ENCODE measurements at regions not wholly inside any gene's neighbourhood (a gene's known extent, or its start where the extent isn't known, plus 50 kb on each side); places are given as distances from the start of the nearest gene placed in this dataset.
"Not testable (repeated sequence)": the region's sequence is repeated elsewhere in the genome, so short reads cannot be mapped to it uniquely, and the experiment has no call there.

GRCh38 chr6:26720663-26721218 lies 61.2 kb upstream of the ZNF322 start:
- intact Hi-C loops (cut with micrococcal nuclease; ENCODE audit: unreplicated experiment); ATAC-seq; H3K79me2 ChIP-seq (ENCODE audit: insufficient read depth, low read length); H3K4me3 ChIP-seq (replicated peaks in 1 of 3; ENCODE audit: insufficient read depth in 1 of 3, low read depth in 2 of 3, low read length in 3 of 3); FAIRE-seq; H3K9ac ChIP-seq (ENCODE audit: insufficient read depth, low read depth, low read length); H3K27me3 ChIP-seq (ENCODE audit: control insufficient read depth in 1 of 2, insufficient read depth in 2 of 2, low read length in 2 of 2); H3K4me1 ChIP-seq (ENCODE audit: insufficient read depth, low read length); H3K4me2 ChIP-seq (ENCODE audit: low read depth, low read length); H3K36me3 ChIP-seq (replicated peaks in 1 of 2; ENCODE audit: control insufficient read depth in 1 of 2, insufficient read depth in 2 of 2, low read length in 2 of 2); H4K20me1 ChIP-seq (ENCODE audit: insufficient read depth, low read length); H3K27ac ChIP-seq (ENCODE audit: extremely low read length, insufficient read depth, low read length); H3K9me3 ChIP-seq (ENCODE audit: low read length); H2AFZ ChIP-seq (ENCODE audit: low read length); CTCF ChIA-PET (ENCODE audit: low intra/inter-chr PET ratio, low total read pairs); POLR2A ChIA-PET; DNase-seq (ENCODE audit: low spot score); in situ Hi-C loops (cut with HindIII; ENCODE audit: extremely low pct_ligation_motif_present, low pct_unique_long_range_greater_than_20kb); BruUV-seq (replicated peaks): not testable (repeated sequence)
- no CpG with 5 or more reads among the region's 25 CpGs for WGBS (ENCODE audit: low lambda C conversion rate)

GRCh38 chr6:26730019-26730766 lies 70.6 kb upstream of the ZNF322 start:
- H2AFZ ChIP-seq (ENCODE audit: low read length); H3K9ac ChIP-seq (ENCODE audit: insufficient read depth, low read depth, low read length); H3K27me3 ChIP-seq (ENCODE audit: control insufficient read depth in 1 of 2, insufficient read depth in 2 of 2, low read length in 2 of 2); ATAC-seq; H3K9me3 ChIP-seq (ENCODE audit: low read length); DNase-seq (ENCODE audit: low spot score); H3K4me1 ChIP-seq (ENCODE audit: insufficient read depth, low read length); H3K4me2 ChIP-seq (ENCODE audit: low read depth, low read length); intact Hi-C loops (cut with micrococcal nuclease; ENCODE audit: unreplicated experiment); CTCF ChIA-PET (ENCODE audit: low intra/inter-chr PET ratio, low total read pairs); H3K4me3 ChIP-seq (replicated peaks in 1 of 3; ENCODE audit: insufficient read depth in 1 of 3, low read depth in 2 of 3, low read length in 3 of 3); H4K20me1 ChIP-seq (ENCODE audit: insufficient read depth, low read length); FAIRE-seq; BruUV-seq (replicated peaks); POLR2A ChIA-PET; H3K79me2 ChIP-seq (ENCODE audit: insufficient read depth, low read length); H3K27ac ChIP-seq (ENCODE audit: extremely low read length, insufficient read depth, low read length); in situ Hi-C loops (cut with HindIII; ENCODE audit: extremely low pct_ligation_motif_present, low pct_unique_long_range_greater_than_20kb); H3K36me3 ChIP-seq (replicated peaks in 1 of 2; ENCODE audit: control insufficient read depth in 1 of 2, insufficient read depth in 2 of 2, low read length in 2 of 2): not testable (repeated sequence)
- WGBS (ENCODE audit: low lambda C conversion rate), result no CpG with 5 or more reads among the region's 31 CpGs

GRCh38 chr6:26734776-26735472 lies 75.4 kb upstream of the ZNF322 start:
- DNase-seq (ENCODE audit: low spot score); CTCF ChIA-PET (ENCODE audit: low intra/inter-chr PET ratio, low total read pairs); H4K20me1 ChIP-seq (ENCODE audit: insufficient read depth, low read length); FAIRE-seq; H3K4me2 ChIP-seq (ENCODE audit: low read depth, low read length); H3K9me3 ChIP-seq (ENCODE audit: low read length); H3K27ac ChIP-seq (ENCODE audit: extremely low read length, insufficient read depth, low read length); H3K4me3 ChIP-seq (replicated peaks in 1 of 3; ENCODE audit: insufficient read depth in 1 of 3, low read depth in 2 of 3, low read length in 3 of 3); H3K27me3 ChIP-seq (ENCODE audit: control insufficient read depth in 1 of 2, insufficient read depth in 2 of 2, low read length in 2 of 2); in situ Hi-C loops (cut with HindIII; ENCODE audit: extremely low pct_ligation_motif_present, low pct_unique_long_range_greater_than_20kb); H2AFZ ChIP-seq (ENCODE audit: low read length); H3K9ac ChIP-seq (ENCODE audit: insufficient read depth, low read depth, low read length); intact Hi-C loops (cut with micrococcal nuclease; ENCODE audit: unreplicated experiment); H3K4me1 ChIP-seq (ENCODE audit: insufficient read depth, low read length); H3K36me3 ChIP-seq (replicated peaks in 1 of 2; ENCODE audit: control insufficient read depth in 1 of 2, insufficient read depth in 2 of 2, low read length in 2 of 2); POLR2A ChIA-PET; H3K79me2 ChIP-seq (ENCODE audit: insufficient read depth, low read length); BruUV-seq (replicated peaks): not testable (repeated sequence)
- ATAC-seq, result peak; percentile 77
- WGBS (ENCODE audit: low lambda C conversion rate), result no CpG with 5 or more reads among the region's 36 CpGs

Data from HepG2 (cell line).